A673 (cell line): ENCODE measurements at regions not wholly inside any gene's neighbourhood (a gene's known extent, or its start where the extent isn't known, plus 50 kb on each side); places are given as distances from the start of the nearest gene placed in this dataset.

Source experiments
- BruUV-seq: library from RNA; stranded (reverse); fragments of 400-500 nt; replicated peaks from 2 replicates; lab custom pipeline; 2021; lab: Mats Ljungman, UMichigan
- CTCF ChIA-PET: fragments of 300-600 bp; sonication (Branson Sonifier 250); formaldehyde crosslinking; loops from one replicate; lab custom pipeline; 2022; ENCODE audit warnings: antibody characterized with exemption; lab: Charles Lee
- POLR2A ChIA-PET: fragments of 300-600 bp; sonication (Branson Sonifier 250); formaldehyde crosslinking; loops from one replicate; lab custom pipeline; 2022; ENCODE audit warnings: antibody characterized with exemption; ENCODE audit not compliant: low non-redundant PET; lab: Charles Lee
- DNase-seq: peaks from one replicate; pipeline ENCODE4 v3.0.0-alpha.2; 2015; ENCODE audit warnings: low spot score
- H3K27ac ChIP-seq: fragments of 200-600 bp; sonication (generic); 2 replicates; pipeline ENCODE4 v1.5.1; 2016; ENCODE audit warnings: mixed run types, low read depth, mild to moderate bottlenecking, mixed read lengths, antibody characterized with exemption, low read length; ENCODE audit not compliant: poor library complexity, severe bottlenecking
- H3K27me3 ChIP-seq: fragments of 200-600 bp; sonication (generic); replicated peaks from 2 replicates; pipeline ENCODE4 v1.6.1; 2017; ENCODE audit warnings: mixed run types, low read depth, mild to moderate bottlenecking, mixed read lengths, antibody characterized with exemption, low read length; ENCODE audit not compliant: insufficient read depth, poor library complexity
- H3K36me3 ChIP-seq: fragments of 200-600 bp; sonication (generic); 2 replicates; pipeline ENCODE4 v1.6.1; 2016; ENCODE audit warnings: mixed run types, mild to moderate bottlenecking, mixed read lengths, antibody characterized with exemption, low read length; ENCODE audit not compliant: insufficient read depth, poor library complexity, severe bottlenecking
- H3K4me1 ChIP-seq: fragments of 200-600 bp; sonication (generic); 2 replicates; pipeline ENCODE4 v1.6.1; 2017; ENCODE audit warnings: mixed run types, mild to moderate bottlenecking, mixed read lengths, antibody characterized with exemption, low read length; ENCODE audit not compliant: insufficient read depth, poor library complexity, severe bottlenecking
- H3K4me3 ChIP-seq: fragments of 200-600 bp; sonication (generic); 2 replicates; pipeline ENCODE4 v1.5.1; 2016; ENCODE audit warnings: low read depth, mixed run types, mild to moderate bottlenecking, mixed read lengths, low read length; ENCODE audit not compliant: poor library complexity, severe bottlenecking
- H3K9me3 ChIP-seq: fragments of 200-600 bp; sonication (generic); 2 replicates; pipeline ENCODE4 v1.6.1; 2016; ENCODE audit warnings: mixed run types, low read depth, mild to moderate bottlenecking, mixed read lengths, antibody characterized with exemption, low read length; ENCODE audit not compliant: poor library complexity, severe bottlenecking
- CTCF ChIP-seq: fragments of 300-800, 200-600 bp; sonication (generic); conservative IDR thresholded peaks from 2 replicates; pipeline ENCODE4 v1.5.1; 2017; ENCODE audit warnings: low read depth, mild to moderate bottlenecking, antibody characterized with exemption, low read length, moderate library complexity, mixed read lengths
- EZH2 ChIP-seq: fragments of 200-600 bp; sonication (generic); IDR thresholded peaks from 2 replicates; pipeline ENCODE4 v1.6.1; 2017; ENCODE audit warnings: borderline replicate concordance, low read depth, mild to moderate bottlenecking, mixed read lengths, antibody characterized with exemption, low read length; ENCODE audit not compliant: poor library complexity, severe bottlenecking
- intact Hi-C: fragments of 100-400 bp; cut with micrococcal nuclease; formaldehyde crosslinking; loops from one replicate; pipeline ENCODE4 v1.10.0; 2022; ENCODE audit not compliant: unreplicated experiment

GRCh38 chr6:110529355-110529754 is 52.9 kb upstream of the SLC22A16 start:
- intact Hi-C loops: loop anchor here (2.0 to 10.0 kb wide), 6 partner anchors 153 to 1513 kb away; no protein-coding TSS in a partner anchor
- Histone ChIP-seq H3K9me3 (peaks cover 6% of the 10 kb centered on the region), H3K36me3 (no peaks in the 10 kb centered on the region), H3K27ac (no peak overlapping the region), H3K27me3 (peaks cover 37% of the 10 kb centered on the region), H3K4me3 (no peak overlapping the region), H3K4me1 (peaks cover 21% of the 10 kb centered on the region)
- DNase-seq: peak; percentile 47
- BruUV-seq: no TSS peak
- POLR2A ChIA-PET: interaction anchor here (0.6 kb wide), 1 partner anchor 683 kb away, joined by 4 read pairs; no protein-coding TSS in a partner anchor
- CTCF ChIA-PET: no interaction called here
- no peak for TF ChIP-seq CTCF
- TF ChIP-seq EZH2: no peak

GRCh38 chr6:110528930-110529325 is 52.5 kb upstream of the SLC22A16 start:
- no TSS peak for BruUV-seq
- POLR2A ChIA-PET: interaction anchor here (0.6 kb wide), 1 partner anchor 683 kb away, joined by 4 read pairs; no protein-coding TSS in a partner anchor

GRCh38 chr6:110528101-110528929 is 51.9 kb upstream of the SLC22A16 start:
- TF ChIP-seq CTCF (peak; percentile 93), EZH2 (no peak)
- H3K9me3 ChIP-seq: peaks cover 6% of the 10 kb centered on the region
- H3K4me3 ChIP-seq: no peak overlapping the region
- peak; percentile 95 for DNase-seq
- H3K27me3 ChIP-seq: peaks cover 27% of the 10 kb centered on the region
- POLR2A ChIA-PET: interaction anchor here (0.5 kb wide), 1 partner anchor 112 kb away, joined by 3 read pairs; no protein-coding TSS in a partner anchor
- H3K27ac ChIP-seq: peak overlapping the region; percentile 3
- no TSS peak for BruUV-seq
- peaks cover 21% of the 10 kb centered on the region for H3K4me1 ChIP-seq
- CTCF ChIA-PET: no interaction called here
- H3K36me3 ChIP-seq: no peaks in the 10 kb centered on the region
- intact Hi-C loops: loop anchor here (1.0 to 10.0 kb wide), 7 partner anchors 154 to 1514 kb away; partner anchors contain the start of gene CDK19

More at GRCh38 chr6:110528930-110529325, 52.5 kb upstream of the SLC22A16 start:
- no peak for DNase-seq
- Histone ChIP-seq H3K4me1 (peaks cover 21% of the 10 kb centered on the region), H3K27me3 (peaks cover 33% of the 10 kb centered on the region), H3K36me3 (no peaks in the 10 kb centered on the region), H3K9me3 (peaks cover 6% of the 10 kb centered on the region), H3K4me3 (no peak overlapping the region), H3K27ac (peak overlapping the region; percentile 3)
- intact Hi-C loops: loop anchor here (1.0 to 10.0 kb wide), 7 partner anchors 153 to 1513 kb away; partner anchors contain the start of gene CDK19
- CTCF ChIA-PET: no interaction called here
- no peak for TF ChIP-seq EZH2
- no peak for TF ChIP-seq CTCF
